ENCODE measurements at regions not wholly inside any gene's neighbourhood (a gene's known extent, or its start where the extent isn't known, plus 50 kb on each side); places are given as distances from the start of the nearest gene placed in this dataset.

DNA sequence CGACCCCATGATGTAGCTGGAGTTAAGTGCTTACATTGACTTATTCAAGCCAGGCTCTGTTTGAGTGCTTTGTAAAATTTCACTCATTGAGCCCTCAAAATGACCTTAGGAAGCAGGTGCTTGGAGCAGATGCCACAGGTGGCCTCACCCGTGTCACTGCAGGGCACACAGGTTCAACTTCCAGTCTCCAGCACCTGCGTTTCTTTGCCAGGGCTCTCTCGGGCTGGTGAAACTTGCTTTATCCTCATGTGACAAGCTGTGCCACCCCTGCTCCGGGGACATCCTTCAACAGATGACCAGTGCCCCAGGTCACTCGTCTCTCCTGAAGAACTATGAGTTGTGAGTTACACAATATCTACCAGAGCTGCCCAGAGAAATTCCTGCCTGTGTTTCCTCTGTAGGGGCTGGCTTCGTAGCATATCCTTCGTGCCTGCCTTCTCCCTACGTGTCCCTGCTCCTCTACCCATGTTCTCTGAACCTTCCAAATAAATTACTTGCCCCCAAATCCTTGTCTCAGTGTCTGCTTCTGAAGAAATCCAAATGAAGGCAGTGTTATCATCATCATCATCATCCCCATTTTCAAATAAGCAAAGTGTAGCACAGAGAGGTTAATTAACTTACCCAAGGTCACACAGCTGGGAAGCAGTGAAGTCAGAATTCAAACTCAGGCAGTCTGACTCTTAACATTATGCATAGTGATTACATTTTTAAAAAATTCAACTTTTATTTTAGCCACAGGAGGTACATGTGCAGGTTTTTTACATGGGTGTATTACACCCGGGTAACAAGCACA, 352.5 kb downstream of the NPIPA8 start:
- TF ChIP-seq, protein P1, sequence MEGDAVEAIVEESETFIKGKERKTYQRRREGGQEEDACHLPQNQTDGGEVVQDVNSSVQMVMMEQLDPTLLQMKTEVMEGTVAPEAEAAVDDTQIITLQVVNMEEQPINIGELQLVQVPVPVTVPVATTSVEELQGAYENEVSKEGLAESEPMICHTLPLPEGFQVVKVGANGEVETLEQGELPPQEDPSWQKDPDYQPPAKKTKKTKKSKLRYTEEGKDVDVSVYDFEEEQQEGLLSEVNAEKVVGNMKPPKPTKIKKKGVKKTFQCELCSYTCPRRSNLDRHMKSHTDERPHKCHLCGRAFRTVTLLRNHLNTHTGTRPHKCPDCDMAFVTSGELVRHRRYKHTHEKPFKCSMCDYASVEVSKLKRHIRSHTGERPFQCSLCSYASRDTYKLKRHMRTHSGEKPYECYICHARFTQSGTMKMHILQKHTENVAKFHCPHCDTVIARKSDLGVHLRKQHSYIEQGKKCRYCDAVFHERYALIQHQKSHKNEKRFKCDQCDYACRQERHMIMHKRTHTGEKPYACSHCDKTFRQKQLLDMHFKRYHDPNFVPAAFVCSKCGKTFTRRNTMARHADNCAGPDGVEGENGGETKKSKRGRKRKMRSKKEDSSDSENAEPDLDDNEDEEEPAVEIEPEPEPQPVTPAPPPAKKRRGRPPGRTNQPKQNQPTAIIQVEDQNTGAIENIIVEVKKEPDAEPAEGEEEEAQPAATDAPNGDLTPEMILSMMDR (IDR thresholded peaks at IDR 0.05; ENCODE audit: low read depth, low read length) = no peak
- H3K4me3 ChIP-seq (ENCODE audit: low read depth, low read length) = no peak overlapping the region
- DNase-seq (ENCODE audit: low read depth, low spot score) = no peak
- in situ Hi-C loops (cut with HindIII; ENCODE audit: low sequenced_read_pairs) = no loop called here

DNA sequence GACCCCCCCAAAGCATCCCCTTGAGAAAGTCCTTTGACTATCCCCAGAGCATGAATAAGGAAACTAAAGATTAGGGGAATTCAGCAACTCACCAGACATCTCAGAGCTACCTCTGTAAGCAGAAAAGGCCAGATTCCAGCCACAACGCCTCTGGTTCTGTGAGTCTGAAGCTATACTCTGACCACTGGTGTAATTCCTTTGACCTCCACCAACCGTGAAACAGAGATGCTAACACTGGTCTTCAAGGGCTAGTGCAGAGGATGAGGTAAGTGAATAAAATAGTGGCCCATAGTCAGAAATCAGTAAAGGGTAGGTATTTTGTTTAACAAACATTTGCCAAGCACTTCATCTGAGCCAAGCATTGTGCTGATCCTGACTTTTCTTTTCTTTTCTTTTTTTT, 353.4 kb downstream of the NPIPA8 start:
- H3K4me3 ChIP-seq (ENCODE audit: low read depth, low read length) = no peak overlapping the region
- TF ChIP-seq, protein P1 (IDR thresholded peaks at IDR 0.05; ENCODE audit: low read depth, low read length) = no peak
- in situ Hi-C loops (cut with HindIII; ENCODE audit: low sequenced_read_pairs) = no loop called here
- no peak for DNase-seq (ENCODE audit: low read depth, low spot score)

DNA sequence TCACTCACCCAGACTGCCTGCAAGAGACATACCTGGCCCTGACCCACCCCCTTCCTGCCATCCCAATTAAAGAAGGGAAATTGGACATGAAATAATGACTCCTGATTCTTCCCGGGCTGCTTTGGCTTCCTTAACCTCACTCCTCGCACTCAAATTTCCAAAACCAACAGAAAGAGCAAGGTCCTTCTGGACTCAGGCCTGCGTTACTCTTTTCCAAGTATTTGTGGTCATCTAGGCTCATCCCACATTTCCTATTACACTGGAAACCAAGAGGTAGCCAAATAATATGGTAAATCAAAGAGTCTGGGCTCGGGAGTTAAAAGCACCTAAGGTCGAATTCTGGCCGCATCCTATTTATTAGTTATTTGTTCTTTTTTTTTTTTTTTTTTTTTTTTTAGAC, 359.3 kb downstream of the NPIPA8 start:
- TF ChIP-seq, protein P1 (IDR thresholded peaks at IDR 0.05; ENCODE audit: low read depth, low read length) = no peak
- in situ Hi-C loops (cut with HindIII; ENCODE audit: low sequenced_read_pairs) = no loop called here
- no peak overlapping the region for H3K4me3 ChIP-seq (ENCODE audit: low read depth, low read length)
- DNase-seq (ENCODE audit: low read depth, low spot score) = no peak

DNA sequence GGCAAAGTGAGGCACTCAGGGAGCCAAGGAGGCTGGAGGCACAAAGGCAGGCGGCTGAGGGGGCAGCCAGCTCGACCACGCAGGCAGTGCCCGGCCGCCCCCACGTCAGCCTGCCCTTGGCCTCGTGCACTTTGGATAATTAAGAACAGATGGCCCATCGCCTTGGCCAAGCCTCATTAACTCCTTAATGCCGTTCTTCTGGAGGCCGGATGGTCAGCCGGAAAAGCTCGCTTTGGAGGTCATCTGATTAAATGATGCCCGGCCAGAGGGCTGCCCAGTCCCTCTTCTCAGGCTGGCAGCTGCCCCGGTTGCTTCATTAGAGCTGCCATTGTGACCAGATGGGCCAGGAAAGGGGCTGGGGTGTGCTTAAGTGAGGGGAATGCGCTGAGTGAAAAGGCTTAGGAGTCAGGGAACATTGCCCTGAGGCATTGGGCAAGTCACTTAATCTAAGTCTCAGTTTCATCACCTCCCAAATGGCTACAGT, 364.0 kb downstream of the NPIPA8 start:
- in situ Hi-C loops (cut with HindIII; ENCODE audit: low sequenced_read_pairs) = no loop called here
- TF ChIP-seq, protein P1 (IDR thresholded peaks at IDR 0.05; ENCODE audit: low read depth, low read length) = no peak
- H3K4me3 ChIP-seq (ENCODE audit: low read depth, low read length) = no peak overlapping the region
- no peak for DNase-seq (ENCODE audit: low read depth, low spot score)

DNA sequence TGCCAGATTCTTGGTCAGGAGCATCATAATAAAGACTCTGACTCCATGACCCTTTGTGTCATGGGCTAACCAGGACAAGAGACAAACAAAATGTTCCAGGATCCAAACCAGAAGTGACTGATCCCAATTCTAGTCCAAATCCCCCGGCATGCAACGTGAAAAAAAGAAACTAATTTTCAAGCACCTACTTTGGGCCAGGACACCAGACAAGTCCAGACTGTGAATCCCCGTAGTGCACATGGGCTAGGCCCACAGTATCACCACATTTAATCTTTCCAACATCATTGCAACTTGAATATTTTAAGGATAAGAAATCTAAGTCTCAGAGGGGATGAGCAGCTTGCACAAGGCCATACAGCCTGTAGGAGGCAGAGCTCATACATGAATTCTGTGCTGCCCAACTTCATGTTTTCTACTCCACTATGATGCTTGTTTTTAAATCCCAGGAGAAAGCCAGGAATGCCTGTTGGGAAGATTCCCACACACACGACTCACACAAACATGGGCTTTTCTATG, 365.7 kb downstream of the NPIPA8 start:
- in situ Hi-C loops (cut with HindIII; ENCODE audit: low sequenced_read_pairs) = no loop called here
- DNase-seq (ENCODE audit: low read depth, low spot score) = no peak
- no peak overlapping the region for H3K4me3 ChIP-seq (ENCODE audit: low read depth, low read length)
- TF ChIP-seq, protein P1 (IDR thresholded peaks at IDR 0.05; ENCODE audit: low read depth, low read length) = no peak

DNA sequence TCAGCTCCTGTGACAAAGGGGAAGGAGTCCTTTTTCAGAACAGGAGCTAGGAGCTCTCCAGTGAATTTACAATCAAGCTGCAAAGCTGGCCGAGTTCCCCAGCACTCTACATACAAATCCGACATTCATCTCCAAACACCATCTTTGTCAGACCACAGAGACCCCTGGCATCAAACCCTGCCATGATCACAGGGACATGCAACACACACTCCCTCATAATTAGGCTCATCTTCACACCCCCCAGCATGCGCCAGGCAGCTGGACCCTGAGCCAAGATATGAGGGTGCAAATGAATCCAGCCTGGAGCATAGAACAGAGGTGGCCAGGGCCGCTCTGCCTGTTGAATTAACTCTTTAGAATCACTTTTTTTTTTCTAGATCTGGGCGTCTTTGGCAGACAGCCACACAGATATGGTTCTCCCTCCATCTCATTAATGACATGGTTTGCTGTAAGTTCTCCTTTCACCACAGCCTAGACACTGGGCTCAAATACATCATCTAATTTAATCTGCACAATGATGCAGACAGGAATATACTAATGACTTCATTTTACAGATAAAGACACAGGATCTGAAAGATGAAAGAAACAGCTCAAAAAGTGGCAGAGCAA, 366.3 kb downstream of the NPIPA8 start:
- TF ChIP-seq, protein P1 (IDR thresholded peaks at IDR 0.05; ENCODE audit: low read depth, low read length) = no peak
- H3K4me3 ChIP-seq (ENCODE audit: low read depth, low read length) = no peak overlapping the region
- DNase-seq (ENCODE audit: low read depth, low spot score) = no peak
- in situ Hi-C loops (cut with HindIII; ENCODE audit: low sequenced_read_pairs) = no loop called here

Data from astrocyte of the spinal cord (primary cell).